ENCODE measurements at regions not wholly inside any gene's neighbourhood (a gene's known extent, or its start where the extent isn't known, plus 50 kb on each side); places are given as distances from the start of the nearest gene placed in this dataset.

GRCh38 chr1:181166377-181167196 lies 78.1 kb downstream of the IER5 start:
- intact Hi-C loops (cut with DNase I; ENCODE audit: low total_unique reads) (loop anchor here (10.0 kb wide), 1 partner anchor 282 kb away; no protein-coding TSS in a partner anchor), in situ Hi-C loops (cut with MboI; ENCODE audit: low pct_ligation_motif_present in 1 of 4, low pct_unique_long_range_greater_than_20kb in 1 of 4, low sequenced_read_pairs in 3 of 4) (loop anchor here (10.0 to 25.0 kb wide), 4 partner anchors 279 to 654 kb away; partner anchors contain the start of gene ACBD6 (in 3 of the 4))
- peaks cover 0 to 4% (median 4%) of the 10 kb centered on the region in 4 donors for H3K4me1 ChIP-seq
- peaks cover 6 to 16% of the 10 kb centered on the region in 2 donors for H3K9me3 ChIP-seq
- TF ChIP-seq CTCF (IDR thresholded peaks at IDR 0.05) (peak; percentile 76 to 91 (median 83)), EP300 (IDR thresholded peaks at IDR 0.05; ENCODE audit: low read depth) (no peak)
- DNase-seq, result peak; percentile 74
- no peak overlapping the region for H3K4me3 ChIP-seq
- WGBS, 2 donors (ENCODE audit: low coverage in 1 of 2), result 25 to 31% methylated on average over 6 to 14 of the region's 14 CpGs
- H3K27ac ChIP-seq, result no peak overlapping the region
- H3K36me3 ChIP-seq, result no peaks in the 10 kb centered on the region
- no peaks in the 10 kb centered on the region for H3K27me3 ChIP-seq

- WGBS, 2 donors (ENCODE audit: low coverage in 1 of 2), result 64 to 78% methylated on average over 5 to 8 of the region's 8 CpGs
- no peak overlapping the region for H3K4me3 ChIP-seq
- in situ Hi-C loops (cut with MboI; ENCODE audit: low pct_ligation_motif_present in 1 of 4, low pct_unique_long_range_greater_than_20kb in 1 of 4, low sequenced_read_pairs in 3 of 4), result loop anchor here (10.0 to 25.0 kb wide), 4 partner anchors 282 to 657 kb away; partner anchors contain the start of gene ACBD6 (in 3 of the 4)
- no peaks in the 10 kb centered on the region for H3K36me3 ChIP-seq
- H3K27me3 ChIP-seq, result no peaks in the 10 kb centered on the region
- intact Hi-C loops (cut with DNase I; ENCODE audit: low total_unique reads), result loop anchor here (10.0 kb wide), 1 partner anchor 285 kb away; no protein-coding TSS in a partner anchor
- peaks cover 0 to 10% of the 10 kb centered on the region in 2 donors for H3K9me3 ChIP-seq
- no peak for DNase-seq
- H3K4me1 ChIP-seq, result peaks cover 0 to 4% (median 4%) of the 10 kb centered on the region in 4 donors
- H3K27ac ChIP-seq, result no peak overlapping the region
- TF ChIP-seq POLR2AphosphoS5 (IDR thresholded peaks at IDR 0.05) (no peak), POLR2A (IDR thresholded peaks at IDR 0.05) (no peak), EP300 (IDR thresholded peaks at IDR 0.05; ENCODE audit: low read depth) (no peak), CTCF (IDR thresholded peaks at IDR 0.05) (no peak)
Measured at GRCh38 chr1:181169281-181169865, 80.9 kb downstream of the IER5 start.

GRCh38 chr1:181170194-181170593 lies 81.7 kb downstream of the IER5 start:
- no peaks in the 10 kb centered on the region for H3K27me3 ChIP-seq
- H3K27ac ChIP-seq, result no peak overlapping the region
- WGBS, 2 donors (ENCODE audit: low coverage in 1 of 2), result 74 to 76% methylated on average over 3 of the region's 3 CpGs
- intact Hi-C loops (cut with DNase I; ENCODE audit: low total_unique reads) (no loop called here), in situ Hi-C loops (cut with MboI; ENCODE audit: low pct_ligation_motif_present in 1 of 4, low pct_unique_long_range_greater_than_20kb in 1 of 4, low sequenced_read_pairs in 3 of 4) (loop anchor here in 3 of 4 donors (25.0 kb wide), 2 partner anchors 283 to 658 kb away; partner anchors contain the start of gene ACBD6 (in 3 of the 3))
- peaks cover 0 to 10% of the 10 kb centered on the region in 2 donors for H3K9me3 ChIP-seq
- no peak for TF ChIP-seq POLR2A (IDR thresholded peaks at IDR 0.05)
- no peak for TF ChIP-seq EP300 (IDR thresholded peaks at IDR 0.05; ENCODE audit: low read depth)
- no peak for TF ChIP-seq CTCF (IDR thresholded peaks at IDR 0.05)
- TF ChIP-seq POLR2AphosphoS5 (IDR thresholded peaks at IDR 0.05), result no peak
- H3K4me3 ChIP-seq, result no peak overlapping the region
- no peak for DNase-seq
- no peaks in the 10 kb centered on the region for H3K36me3 ChIP-seq
- H3K4me1 ChIP-seq, result peaks cover 0 to 4% (median 4%) of the 10 kb centered on the region in 4 donors

- intact Hi-C loops (cut with DNase I; ENCODE audit: low total_unique reads) (no loop called here), in situ Hi-C loops (cut with MboI; ENCODE audit: low pct_ligation_motif_present in 1 of 4, low pct_unique_long_range_greater_than_20kb in 1 of 4, low sequenced_read_pairs in 3 of 4) (loop anchor here in 3 of 4 donors (25.0 kb wide), 2 partner anchors 285 to 660 kb away; partner anchors contain the start of gene ACBD6 (in 3 of the 3))
- DNase-seq, result no peak
- Histone ChIP-seq H3K36me3 (no peaks in the 10 kb centered on the region), H3K27me3 (no peaks in the 10 kb centered on the region), H3K9me3 (peaks cover 0 to 10% of the 10 kb centered on the region in 2 donors), H3K4me3 (no peak overlapping the region), H3K27ac (no peak overlapping the region), H3K4me1 (no peaks in the 10 kb centered on the region)
- TF ChIP-seq POLR2A (IDR thresholded peaks at IDR 0.05) (no peak), POLR2AphosphoS5 (IDR thresholded peaks at IDR 0.05) (no peak), CTCF (IDR thresholded peaks at IDR 0.05) (no peak), EP300 (IDR thresholded peaks at IDR 0.05; ENCODE audit: low read depth) (no peak)
- WGBS, 2 donors (ENCODE audit: low coverage in 1 of 2), result 60% methylated on average over 1 of the region's 1 CpG; no CpG with 5 or more reads in 1 of the 2 donors
Measured at GRCh38 chr1:181172082-181172481, 83.6 kb downstream of the IER5 start.
